CD14-positive monocyte (primary cell): ENCODE measurements at regions not wholly inside any gene's neighbourhood (a gene's known extent, or its start where the extent isn't known, plus 50 kb on each side); places are given as distances from the start of the nearest gene placed in this dataset.

Source experiments
- DNase-seq, 3 donors: peaks; one replicate each; pipeline ENCODE4 v3.0.0-alpha.2; 2011 to 2022
- H2AFZ ChIP-seq: 2 replicates; pipeline ENCODE4 v1.6.0; 2012; ENCODE audit warnings: mild to moderate bottlenecking, low read depth, low read length, inconsistent platforms; ENCODE audit not compliant: insufficient read depth, poor library complexity, severe bottlenecking
- H3K27ac ChIP-seq, 2 donors: 1 replicate in 1 of 2; 2 replicates in 1 of 2; pipeline ENCODE4 v1.5.1; 2012 to 2013; ENCODE audit warnings: low read length in 2 of 2, control low read depth in 1 of 2, inconsistent platforms in 1 of 2, low read depth in 1 of 2, mild to moderate bottlenecking in 1 of 2
- H3K27me3 ChIP-seq, 2 donors: one replicate each; pipeline versions ENCODE4 v1.6.0 to v1.6.1; 2011 to 2013; ENCODE audit warnings: low read length in 2 of 2; ENCODE audit not compliant: control insufficient read depth in 2 of 2, insufficient read depth in 2 of 2
- H3K36me3 ChIP-seq, 2 donors: replicated peaks in 1 of 2; 1 replicate in 1 of 2; 2 replicates in 1 of 2; pipeline versions ENCODE4 v1.5.1 to v1.6.1; 2012 to 2013; ENCODE audit warnings: low read length in 2 of 2, control low read depth in 1 of 2, inconsistent platforms in 1 of 2, mild to moderate bottlenecking in 1 of 2; ENCODE audit not compliant: insufficient read depth in 2 of 2, control insufficient read depth in 1 of 2
- H3K4me1 ChIP-seq, 2 donors: 1 replicate in 1 of 2; 2 replicates in 1 of 2; pipeline versions ENCODE4 v1.5.1 to v1.6.1; 2012 to 2013; ENCODE audit warnings: low read length in 2 of 2, control low read depth in 1 of 2, inconsistent platforms in 1 of 2, mild to moderate bottlenecking in 1 of 2, moderate library complexity in 1 of 2; ENCODE audit not compliant: insufficient read depth in 2 of 2, control insufficient read depth in 1 of 2
- H3K4me2 ChIP-seq: replicated peaks from 2 replicates; pipeline ENCODE3; 2012; ENCODE audit warnings: low read length, moderate library complexity, mild to moderate bottlenecking; ENCODE audit not compliant: poor library complexity, severe bottlenecking; ENCODE audit errors: extremely low read depth
- H3K4me3 ChIP-seq, 3 experiments: fragments of 200-600 bp in 1 of 3; sonication (generic) in 1 of 3; replicated peaks in 1 of 3; 1 replicate in 2 of 3; 2 replicates in 1 of 3; pipeline ENCODE4 v1.5.1; 2011 to 2013; ENCODE audit warnings: low read length in 3 of 3, mild to moderate bottlenecking in 3 of 3, control low read depth in 2 of 3, low read depth in 2 of 3, inconsistent platforms in 1 of 3, moderate library complexity in 1 of 3
- H3K79me2 ChIP-seq: 2 replicates; pipeline ENCODE4 v1.6.0; 2012; ENCODE audit warnings: mild to moderate bottlenecking, control low read depth, inconsistent platforms, low read length, moderate library complexity; ENCODE audit not compliant: insufficient read depth
- H3K9ac ChIP-seq: 2 replicates; pipeline ENCODE4 v1.6.0; 2017; ENCODE audit warnings: low read length, mild to moderate bottlenecking; ENCODE audit not compliant: insufficient read depth, poor library complexity, severe bottlenecking
- H3K9me3 ChIP-seq, 2 donors: replicated peaks in 1 of 2; 1 replicate in 1 of 2; 2 replicates in 1 of 2; pipeline versions ENCODE4 v1.5.1 to v1.6.1; 2012 to 2013; ENCODE audit warnings: low read length in 2 of 2, control low read depth in 1 of 2; ENCODE audit not compliant: control insufficient read depth in 1 of 2, insufficient read depth in 1 of 2
- H4K20me1 ChIP-seq: 2 replicates; pipeline ENCODE4 v1.6.0; 2012; ENCODE audit warnings: mild to moderate bottlenecking, low read length, control low read depth, moderate library complexity; ENCODE audit not compliant: insufficient read depth
- H3K27ac Mint-ChIP-seq, 7 donors: one replicate each; pipeline ENCODE4 v1.8.0; 2020; ENCODE audit warnings: mild to moderate bottlenecking in 7 of 7, mixed read lengths in 7 of 7, moderate library complexity in 6 of 7, inconsistent platforms in 2 of 7
- H3K27me3 Mint-ChIP-seq, 3 donors: one replicate each; pipeline ENCODE4 v1.8.0; 2021 to 2022; ENCODE audit warnings: low read depth in 3 of 3, mild to moderate bottlenecking in 3 of 3, mixed read lengths in 3 of 3, moderate library complexity in 3 of 3, inconsistent platforms in 1 of 3
- H3K36me3 Mint-ChIP-seq, 2 donors: one replicate each; pipeline ENCODE4 v1.8.0; 2020; ENCODE audit warnings: mixed read lengths in 2 of 2, inconsistent platforms in 1 of 2, mild to moderate bottlenecking in 1 of 2
- H3K4me1 Mint-ChIP-seq: one replicate; pipeline ENCODE4 v1.8.0; 2020; ENCODE audit warnings: mild to moderate bottlenecking, mixed read lengths
- H3K4me3 Mint-ChIP-seq, 2 donors: one replicate each; pipeline ENCODE4 v1.8.0; 2020; ENCODE audit warnings: mild to moderate bottlenecking in 2 of 2, mixed read lengths in 2 of 2, moderate library complexity in 1 of 2
- H3K9me3 Mint-ChIP-seq, 7 donors: one replicate each; pipeline ENCODE4 v1.8.0; 2020 to 2022; ENCODE audit warnings: mixed read lengths in 7 of 7, mild to moderate bottlenecking in 6 of 7, moderate library complexity in 6 of 7, inconsistent platforms in 2 of 7
- CTCF ChIP-seq: fragments of 200-600 bp; IDR thresholded peaks from one replicate; pipeline ENCODE4 v1.8.0; 2022; ENCODE audit warnings: antibody characterized with exemption, mild to moderate bottlenecking
- WGBS: methylation state at CpG from one replicate; pipeline ENCODE4 v1.1.5; 2013; ENCODE audit warnings: missing lambda C conversion rate; ENCODE audit not compliant: insufficient coverage; 5-methylcytosine and 5-hydroxymethylcytosine counted together
- intact Hi-C, 2 donors: fragments of 100-400 bp; cut with micrococcal nuclease; formaldehyde crosslinking; loops; one replicate each; pipeline versions ENCODE4 v1.15.0 to v1.15.1; 2023

GRCh38 chr3:102750322-102750721 is 315.5 kb downstream of the ZPLD1 start:
- no peaks in the 10 kb centered on the region for H3K36me3 Mint-ChIP-seq

GRCh38 chr3:102753901-102754300 is 319.1 kb downstream of the ZPLD1 start:
- peaks cover under 1 to 3% of the 10 kb centered on the region in 2 donors for H3K9me3 ChIP-seq
- no peak overlapping the region for H3K4me2 ChIP-seq
- no peak for TF ChIP-seq CTCF
- H3K36me3 ChIP-seq, result no peaks in the 10 kb centered on the region
- no peak overlapping the region for H3K4me3 ChIP-seq
- H3K9me3 Mint-ChIP-seq, result peaks cover 0 to 4% (median 2%) of the 10 kb centered on the region in 7 donors
- no peak overlapping the region for H3K4me3 Mint-ChIP-seq
- no peak overlapping the region for H3K9ac ChIP-seq
- no peak overlapping the region for H3K27ac Mint-ChIP-seq
- no peaks in the 10 kb centered on the region for H3K36me3 Mint-ChIP-seq
- H3K4me1 ChIP-seq, result no peaks in the 10 kb centered on the region
- DNase-seq, result no peak
- no peak overlapping the region for H2AFZ ChIP-seq
- no peaks in the 10 kb centered on the region for H3K79me2 ChIP-seq
- H3K27ac ChIP-seq, result no peak overlapping the region
- H3K4me1 Mint-ChIP-seq, result no peaks in the 10 kb centered on the region
- intact Hi-C loops, result no loop called here
- H4K20me1 ChIP-seq, result no peaks in the 10 kb centered on the region
- H3K27me3 ChIP-seq, result no peaks in the 10 kb centered on the region
- no peaks in the 10 kb centered on the region for H3K27me3 Mint-ChIP-seq

More at GRCh38 chr3:102750322-102750721, 315.5 kb downstream of the ZPLD1 start:
- Histone ChIP-seq H3K9me3 (no peaks in the 10 kb centered on the region), H3K27me3 (no peaks in the 10 kb centered on the region), H3K9ac (no peak overlapping the region), H4K20me1 (no peaks in the 10 kb centered on the region), H3K36me3 (no peaks in the 10 kb centered on the region), H3K4me2 (no peak overlapping the region), H3K27ac (no peak overlapping the region), H3K4me1 (no peaks in the 10 kb centered on the region), H2AFZ (no peak overlapping the region), H3K4me3 (no peak overlapping the region), H3K79me2 (no peaks in the 10 kb centered on the region)
- Mint-ChIP-seq H3K27ac (no peak overlapping the region), H3K4me3 (no peak overlapping the region), H3K27me3 (peaks cover 0 to 1% (median 0%) of the 10 kb centered on the region in 3 donors), H3K9me3 (no peaks in the 10 kb centered on the region), H3K4me1 (no peaks in the 10 kb centered on the region)
- no peak for DNase-seq
- intact Hi-C loops, result no loop called here
- no peak for TF ChIP-seq CTCF
- no CpG with 5 or more reads among the region's 2 CpGs for WGBS
